HepG2 (cell line): ENCODE measurements at regions not wholly inside any gene's neighbourhood (a gene's known extent, or its start where the extent isn't known, plus 50 kb on each side); places are given as distances from the start of the nearest gene placed in this dataset.

Source experiments
- ATAC-seq: fragments of 200-7000 bp; cut with Tn5 transposase; 3 replicates; pipeline ENCODE4 v1.9.1; 2020; ENCODE audit warnings: mild to moderate bottlenecking, moderate library complexity
- BruUV-seq: library from RNA; stranded (reverse); fragments of 400-500 nt; replicated peaks from 2 replicates; lab custom pipeline; 2021; lab: Mats Ljungman, UMichigan
- CTCF ChIA-PET: fragments of 300-600 bp; formaldehyde crosslinking; extraction: SDS; loops from one replicate; lab custom pipeline; 2021; ENCODE audit warnings: low total read pairs, inconsistent platforms, low intra/inter-chr PET ratio; lab: Yijun Ruan, JAX
- POLR2A ChIA-PET: fragments of 350-600 bp; sonication (Branson Sonifier 250); formaldehyde crosslinking; loops from one replicate; lab custom pipeline; 2020; ENCODE audit warnings: antibody characterized with exemption, inconsistent platforms; lab: Yijun Ruan, JAX
- DNase-seq: peaks from one replicate; pipeline ENCODE4 v3.0.0-alpha.2; 2015; ENCODE audit warnings: low spot score
- FAIRE-seq: peaks from 3 replicates; lab custom pipeline; 2011; peaks lifted over from hg19 to GRCh38; lab: Jason Lieb, UNC
- H2AFZ ChIP-seq: one replicate; pipeline ENCODE4 v1.6.1; 2011; ENCODE audit warnings: low read length, inconsistent platforms
- H3K27ac ChIP-seq: fragments of 300-600 bp; 3 replicates; pipeline ENCODE4 v1.8.0; 2011; ENCODE audit warnings: mixed run types, mild to moderate bottlenecking, mixed read lengths, low read length, inconsistent platforms; ENCODE audit not compliant: insufficient read depth; ENCODE audit errors: extremely low read length
- H3K27me3 ChIP-seq, 2 experiments: fragments of 200-600 bp in 1 of 2; 2 replicates in 1 of 2; 3 replicates in 1 of 2; pipeline versions ENCODE4 v1.6.0 to v1.8.0; 2011; ENCODE audit warnings: low read length in 2 of 2, mild to moderate bottlenecking in 2 of 2, moderate library complexity in 2 of 2, inconsistent platforms in 1 of 2; ENCODE audit not compliant: insufficient read depth in 2 of 2, control insufficient read depth in 1 of 2
- H3K36me3 ChIP-seq, 2 experiments: fragments of 200-600 bp in 1 of 2; replicated peaks in 1 of 2; 2 replicates in 1 of 2; 3 replicates in 1 of 2; pipeline versions ENCODE4 v1.5.1 to v1.8.0; 2011; ENCODE audit warnings: low read length in 2 of 2, inconsistent platforms in 1 of 2; ENCODE audit not compliant: insufficient read depth in 2 of 2, control insufficient read depth in 1 of 2
- H3K4me1 ChIP-seq: 2 replicates; pipeline ENCODE4 v1.5.1; 2012; ENCODE audit warnings: low read length, inconsistent platforms; ENCODE audit not compliant: insufficient read depth
- H3K4me2 ChIP-seq: 2 replicates; pipeline ENCODE4 v1.6.0; 2011; ENCODE audit warnings: low read depth, low read length, inconsistent platforms
- H3K4me3 ChIP-seq, 3 experiments: fragments of 200-600 bp in 1 of 3; sonication (generic), shearing (Covaris generic) in 1 of 3; replicated peaks in 1 of 3; 2 replicates each; pipeline ENCODE4 v1.5.1; 2011 to 2016; ENCODE audit warnings: low read length in 3 of 3, inconsistent platforms in 2 of 3, low read depth in 2 of 3, mild to moderate bottlenecking in 2 of 3, control low read depth in 1 of 3, mixed read lengths in 1 of 3; ENCODE audit not compliant: insufficient read depth in 1 of 3
- H3K79me2 ChIP-seq: one replicate; pipeline ENCODE4 v1.6.1; 2011; ENCODE audit warnings: low read length, inconsistent platforms; ENCODE audit not compliant: insufficient read depth
- H3K9ac ChIP-seq: 2 replicates; pipeline ENCODE4 v1.6.0; 2011; ENCODE audit warnings: mild to moderate bottlenecking, low read depth, low read length, inconsistent platforms; ENCODE audit not compliant: insufficient read depth
- H3K9me3 ChIP-seq: 2 replicates; pipeline ENCODE4 v1.5.1; 2012; ENCODE audit warnings: mild to moderate bottlenecking, low read length
- H4K20me1 ChIP-seq: 2 replicates; pipeline ENCODE4 v1.6.0; 2011; ENCODE audit warnings: inconsistent platforms, mild to moderate bottlenecking, low read length, moderate library complexity; ENCODE audit not compliant: insufficient read depth
- ATRX ChIP-seq: sonication (generic); formaldehyde crosslinking; IDR thresholded peaks from 2 replicates; pipeline ENCODE4 v1.4.0; 2020; ENCODE audit warnings: missing genetic modification reagents, borderline replicate concordance
- FIP1L1 ChIP-seq: fragments of 200-400 bp; formaldehyde crosslinking; IDR thresholded peaks from 2 replicates; pipeline ENCODE4 v1.6.1; 2018; ENCODE audit warnings: low read depth, mild to moderate bottlenecking, low read length, moderate library complexity, borderline replicate concordance; ENCODE audit not compliant: insufficient read depth
- GFI1 ChIP-seq: sonication (generic); formaldehyde crosslinking; IDR thresholded peaks from 2 replicates; pipeline ENCODE4 v1.5.0; 2020; ENCODE audit warnings: missing genetic modification reagents, mild to moderate bottlenecking, borderline replicate concordance
- SIX4 ChIP-seq: sonication (generic); formaldehyde crosslinking; IDR thresholded peaks from 2 replicates; pipeline ENCODE4 v1.4.0; 2020; ENCODE audit warnings: missing genetic modification reagents
- ZFP36 ChIP-seq: fragments of 150-350 bp; IDR thresholded peaks from 2 replicates; pipeline ENCODE4 v1.6.1; 2018; ENCODE audit warnings: borderline replicate concordance, low read length, low read depth; ENCODE audit not compliant: partially characterized antibody
- ZNF282 ChIP-seq: fragments of 450-650 bp; IDR thresholded peaks from 2 replicates; pipeline ENCODE4 v1.6.1; 2018; ENCODE audit not compliant: partially characterized antibody
- ZNF296 ChIP-seq: sonication (generic); formaldehyde crosslinking; conservative IDR thresholded peaks from 2 replicates; pipeline ENCODE4 v1.5.0; 2020; ENCODE audit warnings: mild to moderate bottlenecking, missing genetic modification reagents
- ZNF337 ChIP-seq: sonication (generic); formaldehyde crosslinking; IDR thresholded peaks from 2 replicates; pipeline ENCODE4 v1.5.1; 2020; ENCODE audit warnings: missing genetic modification reagents, low read depth, mild to moderate bottlenecking, borderline replicate concordance
- ZNF546 ChIP-seq: sonication (generic); formaldehyde crosslinking; conservative IDR thresholded peaks from 2 replicates; pipeline ENCODE4 v1.8.1; 2023; ENCODE audit warnings: mild to moderate bottlenecking, missing genetic modification reagents
- ZNF564 ChIP-seq: sonication (generic); formaldehyde crosslinking; IDR thresholded peaks from 2 replicates; pipeline ENCODE4 v1.8.1; 2023; ENCODE audit warnings: mild to moderate bottlenecking, missing genetic modification reagents
- ZNF567 ChIP-seq: sonication (generic); formaldehyde crosslinking; IDR thresholded peaks from 2 replicates; pipeline ENCODE4 v1.8.1; 2023; ENCODE audit warnings: mild to moderate bottlenecking, missing genetic modification reagents, borderline replicate concordance
- WGBS: methylation state at CpG from one replicate; pipeline ENCODE4 v1.1.6; 2017; ENCODE audit warnings: low lambda C conversion rate; 5-methylcytosine and 5-hydroxymethylcytosine counted together
- in situ Hi-C: cut with HindIII; loops from 2 replicates; pipeline ENCODE4 v1.10.0; 2017; ENCODE audit warnings: low pct_unique_long_range_greater_than_20kb; ENCODE audit not compliant: extremely low pct_ligation_motif_present
- intact Hi-C: fragments of 100-400 bp; cut with micrococcal nuclease; formaldehyde crosslinking; loops from one replicate; pipeline ENCODE4 v1.10.0; 2022; ENCODE audit not compliant: unreplicated experiment
- TF ChIP-seq, protein P1 (sequence below): IDR thresholded peaks from 2 replicates; pipeline ENCODE4 v1.6.1; 2016; ENCODE audit warnings: missing compliant biosample characterization, missing genetic modification reagents, borderline replicate concordance
- TF ChIP-seq, protein P2 (sequence below): sonication (generic); formaldehyde crosslinking; IDR thresholded peaks from 2 replicates; pipeline ENCODE4 v1.8.0; 2022; ENCODE audit warnings: missing genetic modification reagents, mild to moderate bottlenecking, inconsistent platforms, borderline replicate concordance

- TF ChIP-seq ZNF337 (CRISPR knock-in tag) (no peak), ATRX (CRISPR knock-in tag) (no peak), ZNF296 (CRISPR knock-in tag) (no peak)
Observed at GRCh38 chr3:127369356-127369935, 81.6 kb upstream of the PRR20G start (continued).

GRCh38 chr3:127368186-127369032 is 80.6 kb upstream of the PRR20G start:
- Histone ChIP-seq H3K27me3 (peaks cover 4 to 22% of the 10 kb centered on the region in 2 experiments; a peak in 4 of 5 replicates), H3K27ac (no peak overlapping the region), H3K9ac (no peak overlapping the region), H3K4me1 (no peaks in the 10 kb centered on the region), H3K9me3 (no peaks in the 10 kb centered on the region), H3K36me3 (no peaks in the 10 kb centered on the region), H3K79me2 (no peaks in the 10 kb centered on the region), H2AFZ (no peak overlapping the region), H4K20me1 (no peaks in the 10 kb centered on the region), H3K4me3 (no peak overlapping the region), H3K4me2 (no peak overlapping the region)
- FAIRE-seq (no peak), DNase-seq (no peak), ATAC-seq (no peak)
- intact Hi-C loops (no loop called here), in situ Hi-C loops (no loop called here)
- 0% methylated on average over 9 of the region's 14 CpGs for whole genome bisulfite sequencing
- no TSS peak for BruUV-seq
- POLR2A ChIA-PET, result no interaction called here
- CTCF ChIA-PET, result no interaction called here
- TF ChIP-seq ZNF282, result no peak
- TF ChIP-seq ZFP36, result no peak
- TF ChIP-seq ZNF546, result no peak
- no peak for TF ChIP-seq ZNF567 (CRISPR knock-in tag)
- TF ChIP-seq, protein P1, sequence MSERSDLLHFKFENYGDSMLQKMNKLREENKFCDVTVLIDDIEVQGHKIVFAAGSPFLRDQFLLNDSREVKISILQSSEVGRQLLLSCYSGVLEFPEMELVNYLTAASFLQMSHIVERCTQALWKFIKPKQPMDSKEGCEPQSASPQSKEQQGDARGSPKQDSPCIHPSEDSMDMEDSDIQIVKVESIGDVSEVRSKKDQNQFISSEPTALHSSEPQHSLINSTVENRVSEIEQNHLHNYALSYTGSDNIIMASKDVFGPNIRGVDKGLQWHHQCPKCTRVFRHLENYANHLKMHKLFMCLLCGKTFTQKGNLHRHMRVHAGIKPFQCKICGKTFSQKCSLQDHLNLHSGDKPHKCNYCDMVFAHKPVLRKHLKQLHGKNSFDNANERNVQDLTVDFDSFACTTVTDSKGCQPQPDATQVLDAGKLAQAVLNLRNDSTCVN (CRISPR knock-in tag), result no peak
- no peak for TF ChIP-seq GFI1 (CRISPR knock-in tag)
- TF ChIP-seq SIX4 (CRISPR knock-in tag), result no peak
- TF ChIP-seq ZNF564 (CRISPR knock-in tag), result no peak
- no peak for TF ChIP-seq FIP1L1
- TF ChIP-seq, protein P2, sequence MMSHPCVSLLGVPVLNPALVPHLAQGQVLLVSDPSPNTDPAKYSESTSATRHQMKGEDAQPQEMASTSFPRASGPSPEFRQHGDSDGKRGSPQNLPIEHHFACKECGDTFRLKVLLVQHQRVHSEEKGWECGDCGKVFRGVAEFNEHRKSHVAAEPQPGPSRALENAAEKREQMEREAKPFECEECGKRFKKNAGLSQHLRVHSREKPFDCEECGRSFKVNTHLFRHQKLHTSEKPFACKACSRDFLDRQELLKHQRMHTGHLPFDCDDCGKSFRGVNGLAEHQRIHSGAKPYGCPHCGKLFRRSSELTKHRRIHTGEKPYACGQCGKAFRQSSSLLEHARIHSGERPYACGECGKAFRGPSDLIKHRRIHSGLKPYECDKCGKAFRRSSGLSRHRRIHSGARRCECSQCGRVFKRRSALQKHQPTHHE (CRISPR knock-in tag), result no peak
